Endothelial cell of umbilical vein (primary cell): ENCODE measurements at regions not wholly inside any gene's neighbourhood (a gene's known extent, or its start where the extent isn't known, plus 50 kb on each side); places are given as distances from the start of the nearest gene placed in this dataset.

Source experiments
- BruUV-seq: library from RNA; stranded (reverse); fragments of 400-500 nt; replicated peaks from 2 replicates; lab custom pipeline; 2021; lab: Mats Ljungman, UMichigan
- CTCF ChIA-PET: fragments of 300-600, 350-600 bp; sonication (Branson Sonifier 250); formaldehyde crosslinking; loops from one replicate; lab custom pipeline; 2021; ENCODE audit warnings: antibody characterized with exemption, inconsistent platforms; lab: Charles Lee
- POLR2A ChIA-PET: fragments of 300-600, 350-600 bp; sonication (Branson Sonifier 250); formaldehyde crosslinking; loops from one replicate; lab custom pipeline; 2021; ENCODE audit warnings: antibody characterized with exemption, inconsistent platforms; lab: Charles Lee
- DNase-seq: peaks from one replicate; pipeline ENCODE4 v3.0.0-alpha.2; 2011; ENCODE audit warnings: low read depth, low spot score
- FAIRE-seq: peaks from 2 replicates; lab custom pipeline; 2011; peaks lifted over from hg19 to GRCh38; lab: Jason Lieb, UNC
- H2AFZ ChIP-seq: 2 replicates; pipeline ENCODE4 v1.6.0; 2012; ENCODE audit warnings: low read depth, low read length, control low read depth, inconsistent platforms
- H3K27ac ChIP-seq: 2 replicates; pipeline ENCODE4 v1.5.1; 2011; ENCODE audit warnings: low read depth, mild to moderate bottlenecking, control low read depth, low read length, moderate library complexity; ENCODE audit not compliant: insufficient read depth
- H3K27me3 ChIP-seq, 2 experiments: 2 replicates each; pipeline versions ENCODE4 v1.6.0 to v1.6.1; 2011; ENCODE audit warnings: low read length in 2 of 2, mixed read lengths in 1 of 2; ENCODE audit not compliant: control insufficient read depth in 2 of 2, insufficient read depth in 2 of 2
- H3K36me3 ChIP-seq, 2 experiments: 2 replicates in 1 of 2; 3 replicates in 1 of 2; pipeline ENCODE4 v1.5.1; 2011; ENCODE audit warnings: low read length in 2 of 2, mild to moderate bottlenecking in 1 of 2, moderate library complexity in 1 of 2; ENCODE audit not compliant: control insufficient read depth in 2 of 2, insufficient read depth in 2 of 2; ENCODE audit errors: extremely low read depth in 1 of 2
- H3K4me1 ChIP-seq: 3 replicates; pipeline ENCODE4 v1.5.1; 2011; ENCODE audit warnings: mild to moderate bottlenecking, low read length; ENCODE audit not compliant: control insufficient read depth, insufficient read depth; ENCODE audit errors: extremely low read depth
- H3K4me2 ChIP-seq: 2 replicates; pipeline ENCODE4 v1.6.1; 2011; ENCODE audit warnings: low read length, control low read depth, mixed read lengths; ENCODE audit not compliant: insufficient read depth
- H3K4me3 ChIP-seq, 3 experiments: fragments of 200-600 bp in 1 of 3; sonication (generic), shearing (Covaris generic) in 1 of 3; replicated peaks in 1 of 3; 2 replicates each; pipeline ENCODE4 v1.5.1; 2011 to 2016; ENCODE audit warnings: control low read depth in 3 of 3, low read length in 3 of 3, mild to moderate bottlenecking in 2 of 3, inconsistent platforms in 1 of 3, low read depth in 1 of 3, moderate library complexity in 1 of 3; ENCODE audit not compliant: insufficient read depth in 1 of 3
- H3K79me2 ChIP-seq: 2 replicates; pipeline ENCODE4 v1.6.0; 2012; ENCODE audit warnings: low read length, inconsistent platforms; ENCODE audit not compliant: control insufficient read depth, insufficient read depth
- H3K9ac ChIP-seq: replicated peaks from 2 replicates; pipeline ENCODE3; 2011; ENCODE audit warnings: low read length, control low read depth; ENCODE audit not compliant: insufficient read depth; ENCODE audit errors: extremely low read depth
- H3K9me1 ChIP-seq: replicated peaks from 3 replicates; pipeline ENCODE4 v1.6.0; 2011; ENCODE audit warnings: mild to moderate bottlenecking, low read length; ENCODE audit not compliant: control insufficient read depth, insufficient read depth; ENCODE audit errors: extremely low read depth
- H3K9me3 ChIP-seq: replicated peaks from 2 replicates; pipeline ENCODE4 v1.5.1; 2012; ENCODE audit warnings: low read length, inconsistent platforms; ENCODE audit not compliant: control insufficient read depth, insufficient read depth
- H4K20me1 ChIP-seq: replicated peaks from 2 replicates; pipeline ENCODE3; 2011; ENCODE audit warnings: mild to moderate bottlenecking, low read length; ENCODE audit not compliant: control insufficient read depth, insufficient read depth; ENCODE audit errors: extremely low read depth
- EZH2 ChIP-seq: IDR thresholded peaks from 2 replicates; pipeline ENCODE4 v1.6.1; 2012; ENCODE audit warnings: borderline replicate concordance, low read depth, mild to moderate bottlenecking, moderate library complexity, low read length, inconsistent platforms; ENCODE audit not compliant: severe bottlenecking
- FOS ChIP-seq: IDR thresholded peaks from 2 replicates; pipeline ENCODE4 v1.6.1; 2011; ENCODE audit warnings: mild to moderate bottlenecking, low read length, moderate library complexity, borderline replicate concordance; ENCODE audit not compliant: insufficient read depth
- GATA2 ChIP-seq: IDR thresholded peaks from 2 replicates; pipeline ENCODE4 v1.7.0; 2011; ENCODE audit warnings: low read depth, mild to moderate bottlenecking, moderate library complexity, mixed read lengths, low read length; ENCODE audit not compliant: insufficient read length, insufficient read depth
- JUN ChIP-seq: IDR thresholded peaks from 2 replicates; pipeline ENCODE4 v1.6.1; 2011; ENCODE audit warnings: borderline replicate concordance, low read depth; ENCODE audit not compliant: insufficient read length, insufficient read depth
- MYC ChIP-seq: IDR thresholded peaks from one replicate; pipeline ENCODE4 v1.6.1; 2011; ENCODE audit warnings: mild to moderate bottlenecking, low read depth, low read length
- POLR2A ChIP-seq: IDR thresholded peaks from 2 replicates; pipeline ENCODE4 v1.6.1; 2012; ENCODE audit warnings: low read depth, mild to moderate bottlenecking, control low read depth, low read length
- POLR2AphosphoS5 ChIP-seq: IDR thresholded peaks from 2 replicates; pipeline ENCODE4 v1.6.1; 2012; ENCODE audit warnings: low read depth, mild to moderate bottlenecking, control low read depth, low read length, moderate library complexity; ENCODE audit not compliant: insufficient read depth
- dilution Hi-C: fragments of 300-500 bp; cut with MboI; formaldehyde crosslinking; loops from one replicate; pipeline ENCODE4 v1.15.0; 2019; ENCODE audit warnings: low sequenced_read_pairs; ENCODE audit not compliant: extremely low pct_ligation_motif_present
- intact Hi-C: fragments of 100-400 bp; cut with micrococcal nuclease; formaldehyde crosslinking; loops from one replicate; pipeline ENCODE4 v1.10.0; 2022
- TF ChIP-seq, protein P1 (sequence below): IDR thresholded peaks from 2 replicates; pipeline ENCODE4 v1.6.1; 2011; ENCODE audit not compliant: insufficient read depth, insufficient read length
- TF ChIP-seq, protein P2 (sequence below), 2 donors: IDR thresholded peaks; 1 replicate in 1 of 2; 2 replicates in 1 of 2; pipeline ENCODE4 v1.5.1; 2011; ENCODE audit warnings: low read length in 2 of 2, mild to moderate bottlenecking in 2 of 2, moderate library complexity in 2 of 2, control low read depth in 1 of 2, inconsistent platforms in 1 of 2, low read depth in 1 of 2; ENCODE audit not compliant: insufficient read depth in 1 of 2; ENCODE audit errors: extremely low read depth in 1 of 2

DNA sequence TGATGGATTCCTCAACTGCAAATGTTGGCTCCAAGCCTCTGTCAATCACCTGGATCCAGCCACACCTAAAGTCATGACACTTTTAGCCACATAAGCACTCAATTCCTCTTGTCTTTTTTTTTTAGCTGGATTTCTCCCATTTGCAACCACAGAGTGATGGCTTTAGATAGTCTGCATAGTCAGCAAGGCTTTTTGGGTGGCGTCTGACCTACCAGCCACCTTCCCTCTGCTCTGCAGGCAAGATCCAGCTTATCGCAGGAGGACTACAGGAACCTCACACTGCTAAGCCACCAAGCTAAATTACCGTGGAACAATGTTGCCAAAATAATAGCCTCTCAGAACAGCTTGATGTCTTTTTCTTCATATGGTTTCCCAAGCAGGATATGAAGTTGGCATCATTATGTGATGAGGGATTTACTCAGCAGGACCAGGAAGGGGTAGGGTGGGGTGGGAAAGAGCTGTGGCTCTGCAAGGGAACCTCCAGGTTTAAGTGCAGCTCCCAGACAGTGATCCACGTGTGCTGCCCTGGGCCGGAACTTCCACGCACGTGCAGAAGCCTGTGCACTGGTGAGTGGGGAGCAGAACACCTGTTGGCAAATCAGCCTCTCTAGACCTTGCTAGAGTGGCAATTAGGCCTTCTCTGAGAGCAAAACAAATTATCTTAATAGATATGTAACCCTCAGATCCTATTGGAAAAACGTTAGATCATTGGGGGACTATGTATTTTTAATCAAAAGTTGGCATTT, 170.6 kb upstream of the NCK2 start:
- H2AFZ ChIP-seq = no peak overlapping the region
- BruUV-seq = no TSS peak
- TF ChIP-seq MYC = no peak
- no peak for DNase-seq
- H3K27me3 ChIP-seq = peaks cover 5 to 9% of the 10 kb centered on the region in 2 experiments
- no peak overlapping the region for H3K4me2 ChIP-seq
- dilution Hi-C loops (no loop called here), intact Hi-C loops (no loop called here)
- H3K79me2 ChIP-seq = no peaks in the 10 kb centered on the region
- CTCF ChIA-PET = interaction anchor here (0.5 to 0.6 kb wide), 3 partner anchors 97 to 184 kb away, joined by 3 read pairs; no protein-coding TSS in a partner anchor
- no peaks in the 10 kb centered on the region for H3K4me1 ChIP-seq
- no peaks in the 10 kb centered on the region for H3K36me3 ChIP-seq
- H4K20me1 ChIP-seq = no peaks in the 10 kb centered on the region
- POLR2A ChIA-PET = no interaction called here
- H3K9ac ChIP-seq = no peak overlapping the region
- FAIRE-seq = no peak
- no peak overlapping the region for H3K4me3 ChIP-seq
- H3K27ac ChIP-seq = no peak overlapping the region
- no peaks in the 10 kb centered on the region for H3K9me3 ChIP-seq
- H3K9me1 ChIP-seq = no peaks in the 10 kb centered on the region

DNA sequence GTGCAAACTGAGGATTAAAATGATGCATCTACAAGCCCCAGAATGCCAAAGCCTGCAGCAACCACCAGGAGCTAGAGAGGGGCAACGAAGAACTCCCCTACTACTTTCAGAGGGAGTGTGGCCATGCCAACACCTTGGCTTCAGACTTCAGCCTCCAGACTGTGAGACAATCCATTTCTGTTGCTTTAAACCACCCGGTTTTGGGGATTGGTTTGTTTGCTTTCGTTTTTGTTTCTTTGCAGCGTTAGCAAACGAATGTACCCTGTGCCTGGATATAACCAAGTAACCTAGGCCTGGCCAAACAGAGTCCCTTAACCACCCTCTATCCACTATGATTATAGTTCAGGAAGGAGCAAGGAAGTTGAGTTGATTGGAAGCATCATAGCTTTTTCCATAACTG, 171.2 kb upstream of the NCK2 start:
- no peak for DNase-seq
- CTCF ChIA-PET = interaction anchor here (0.5 to 0.6 kb wide), 3 partner anchors 98 to 184 kb away, joined by 3 read pairs; no protein-coding TSS in a partner anchor
- no TSS peak for BruUV-seq

More for the DNA sequence above, 171.2 kb upstream of the NCK2 start:
- Histone ChIP-seq H3K79me2 (no peaks in the 10 kb centered on the region), H3K27me3 (peaks cover 5 to 9% of the 10 kb centered on the region in 2 experiments), H4K20me1 (no peaks in the 10 kb centered on the region), H3K4me1 (no peaks in the 10 kb centered on the region), H3K9ac (no peak overlapping the region), H3K4me2 (no peak overlapping the region), H3K9me3 (no peaks in the 10 kb centered on the region), H3K9me1 (no peaks in the 10 kb centered on the region), H2AFZ (no peak overlapping the region), H3K4me3 (no peak overlapping the region), H3K27ac (no peak overlapping the region), H3K36me3 (no peaks in the 10 kb centered on the region)
- TF ChIP-seq, protein P1, sequence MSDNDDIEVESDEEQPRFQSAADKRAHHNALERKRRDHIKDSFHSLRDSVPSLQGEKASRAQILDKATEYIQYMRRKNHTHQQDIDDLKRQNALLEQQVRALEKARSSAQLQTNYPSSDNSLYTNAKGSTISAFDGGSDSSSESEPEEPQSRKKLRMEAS = no peak
- no peak for TF ChIP-seq MYC
- no peak for TF ChIP-seq EZH2
- TF ChIP-seq JUN = no peak
- TF ChIP-seq GATA2 = no peak
- TF ChIP-seq FOS = no peak
- TF ChIP-seq POLR2AphosphoS5 = no peak
- no peak for TF ChIP-seq POLR2A
- TF ChIP-seq, protein P2, sequence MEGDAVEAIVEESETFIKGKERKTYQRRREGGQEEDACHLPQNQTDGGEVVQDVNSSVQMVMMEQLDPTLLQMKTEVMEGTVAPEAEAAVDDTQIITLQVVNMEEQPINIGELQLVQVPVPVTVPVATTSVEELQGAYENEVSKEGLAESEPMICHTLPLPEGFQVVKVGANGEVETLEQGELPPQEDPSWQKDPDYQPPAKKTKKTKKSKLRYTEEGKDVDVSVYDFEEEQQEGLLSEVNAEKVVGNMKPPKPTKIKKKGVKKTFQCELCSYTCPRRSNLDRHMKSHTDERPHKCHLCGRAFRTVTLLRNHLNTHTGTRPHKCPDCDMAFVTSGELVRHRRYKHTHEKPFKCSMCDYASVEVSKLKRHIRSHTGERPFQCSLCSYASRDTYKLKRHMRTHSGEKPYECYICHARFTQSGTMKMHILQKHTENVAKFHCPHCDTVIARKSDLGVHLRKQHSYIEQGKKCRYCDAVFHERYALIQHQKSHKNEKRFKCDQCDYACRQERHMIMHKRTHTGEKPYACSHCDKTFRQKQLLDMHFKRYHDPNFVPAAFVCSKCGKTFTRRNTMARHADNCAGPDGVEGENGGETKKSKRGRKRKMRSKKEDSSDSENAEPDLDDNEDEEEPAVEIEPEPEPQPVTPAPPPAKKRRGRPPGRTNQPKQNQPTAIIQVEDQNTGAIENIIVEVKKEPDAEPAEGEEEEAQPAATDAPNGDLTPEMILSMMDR (IDR thresholded peaks at IDR 0.05; ENCODE audit: extremely low read depth in 1 of 2, insufficient read depth in 1 of 2, low read depth in 1 of 2, low read length in 2 of 2) = no peak
- intact Hi-C loops (no loop called here), dilution Hi-C loops (no loop called here)
- no peak for FAIRE-seq
- POLR2A ChIA-PET = no interaction called here
